CD14-positive monocyte (primary cell): ENCODE measurements at regions not wholly inside any gene's neighbourhood (a gene's known extent, or its start where the extent isn't known, plus 50 kb on each side); places are given as distances from the start of the nearest gene placed in this dataset.

ENCODE experiments used
- DNase-seq, 3 donors: peaks; one replicate each; pipeline ENCODE4 v3.0.0-alpha.2; 2011 to 2022
- H2AFZ ChIP-seq: 2 replicates; pipeline ENCODE4 v1.6.0; 2012; ENCODE audit warnings: mild to moderate bottlenecking, low read depth, low read length, inconsistent platforms; ENCODE audit not compliant: insufficient read depth, poor library complexity, severe bottlenecking
- H3K27ac ChIP-seq, 2 donors: 1 replicate in 1 of 2; 2 replicates in 1 of 2; pipeline ENCODE4 v1.5.1; 2012 to 2013; ENCODE audit warnings: low read length in 2 of 2, control low read depth in 1 of 2, inconsistent platforms in 1 of 2, low read depth in 1 of 2, mild to moderate bottlenecking in 1 of 2
- H3K27me3 ChIP-seq, 2 donors: one replicate each; pipeline versions ENCODE4 v1.6.0 to v1.6.1; 2011 to 2013; ENCODE audit warnings: low read length in 2 of 2; ENCODE audit not compliant: control insufficient read depth in 2 of 2, insufficient read depth in 2 of 2
- H3K36me3 ChIP-seq, 2 donors: replicated peaks in 1 of 2; 1 replicate in 1 of 2; 2 replicates in 1 of 2; pipeline versions ENCODE4 v1.5.1 to v1.6.1; 2012 to 2013; ENCODE audit warnings: low read length in 2 of 2, control low read depth in 1 of 2, inconsistent platforms in 1 of 2, mild to moderate bottlenecking in 1 of 2; ENCODE audit not compliant: insufficient read depth in 2 of 2, control insufficient read depth in 1 of 2
- H3K4me1 ChIP-seq, 2 donors: 1 replicate in 1 of 2; 2 replicates in 1 of 2; pipeline versions ENCODE4 v1.5.1 to v1.6.1; 2012 to 2013; ENCODE audit warnings: low read length in 2 of 2, control low read depth in 1 of 2, inconsistent platforms in 1 of 2, mild to moderate bottlenecking in 1 of 2, moderate library complexity in 1 of 2; ENCODE audit not compliant: insufficient read depth in 2 of 2, control insufficient read depth in 1 of 2
- H3K4me2 ChIP-seq: replicated peaks from 2 replicates; pipeline ENCODE3; 2012; ENCODE audit warnings: low read length, moderate library complexity, mild to moderate bottlenecking; ENCODE audit not compliant: poor library complexity, severe bottlenecking; ENCODE audit errors: extremely low read depth
- H3K4me3 ChIP-seq, 3 experiments: fragments of 200-600 bp in 1 of 3; sonication (generic) in 1 of 3; replicated peaks in 1 of 3; 1 replicate in 2 of 3; 2 replicates in 1 of 3; pipeline ENCODE4 v1.5.1; 2011 to 2013; ENCODE audit warnings: low read length in 3 of 3, mild to moderate bottlenecking in 3 of 3, control low read depth in 2 of 3, low read depth in 2 of 3, inconsistent platforms in 1 of 3, moderate library complexity in 1 of 3
- H3K79me2 ChIP-seq: 2 replicates; pipeline ENCODE4 v1.6.0; 2012; ENCODE audit warnings: mild to moderate bottlenecking, control low read depth, inconsistent platforms, low read length, moderate library complexity; ENCODE audit not compliant: insufficient read depth
- H3K9ac ChIP-seq: 2 replicates; pipeline ENCODE4 v1.6.0; 2017; ENCODE audit warnings: low read length, mild to moderate bottlenecking; ENCODE audit not compliant: insufficient read depth, poor library complexity, severe bottlenecking
- H3K9me3 ChIP-seq, 2 donors: replicated peaks in 1 of 2; 1 replicate in 1 of 2; 2 replicates in 1 of 2; pipeline versions ENCODE4 v1.5.1 to v1.6.1; 2012 to 2013; ENCODE audit warnings: low read length in 2 of 2, control low read depth in 1 of 2; ENCODE audit not compliant: control insufficient read depth in 1 of 2, insufficient read depth in 1 of 2
- H4K20me1 ChIP-seq: 2 replicates; pipeline ENCODE4 v1.6.0; 2012; ENCODE audit warnings: mild to moderate bottlenecking, low read length, control low read depth, moderate library complexity; ENCODE audit not compliant: insufficient read depth
- H3K27ac Mint-ChIP-seq, 7 donors: one replicate each; pipeline ENCODE4 v1.8.0; 2020; ENCODE audit warnings: mild to moderate bottlenecking in 7 of 7, mixed read lengths in 7 of 7, moderate library complexity in 6 of 7, inconsistent platforms in 2 of 7
- H3K27me3 Mint-ChIP-seq, 3 donors: one replicate each; pipeline ENCODE4 v1.8.0; 2021 to 2022; ENCODE audit warnings: low read depth in 3 of 3, mild to moderate bottlenecking in 3 of 3, mixed read lengths in 3 of 3, moderate library complexity in 3 of 3, inconsistent platforms in 1 of 3
- H3K36me3 Mint-ChIP-seq, 2 donors: one replicate each; pipeline ENCODE4 v1.8.0; 2020; ENCODE audit warnings: mixed read lengths in 2 of 2, inconsistent platforms in 1 of 2, mild to moderate bottlenecking in 1 of 2
- H3K4me1 Mint-ChIP-seq: one replicate; pipeline ENCODE4 v1.8.0; 2020; ENCODE audit warnings: mild to moderate bottlenecking, mixed read lengths
- H3K4me3 Mint-ChIP-seq, 2 donors: one replicate each; pipeline ENCODE4 v1.8.0; 2020; ENCODE audit warnings: mild to moderate bottlenecking in 2 of 2, mixed read lengths in 2 of 2, moderate library complexity in 1 of 2
- H3K9me3 Mint-ChIP-seq, 7 donors: one replicate each; pipeline ENCODE4 v1.8.0; 2020 to 2022; ENCODE audit warnings: mixed read lengths in 7 of 7, mild to moderate bottlenecking in 6 of 7, moderate library complexity in 6 of 7, inconsistent platforms in 2 of 7
- CTCF ChIP-seq: fragments of 200-600 bp; IDR thresholded peaks from one replicate; pipeline ENCODE4 v1.8.0; 2022; ENCODE audit warnings: antibody characterized with exemption, mild to moderate bottlenecking
- WGBS: methylation state at CpG from one replicate; pipeline ENCODE4 v1.1.5; 2013; ENCODE audit warnings: missing lambda C conversion rate; ENCODE audit not compliant: insufficient coverage; 5-methylcytosine and 5-hydroxymethylcytosine counted together
- intact Hi-C, 2 donors: fragments of 100-400 bp; cut with micrococcal nuclease; formaldehyde crosslinking; loops; one replicate each; pipeline versions ENCODE4 v1.15.0 to v1.15.1; 2023

DNA sequence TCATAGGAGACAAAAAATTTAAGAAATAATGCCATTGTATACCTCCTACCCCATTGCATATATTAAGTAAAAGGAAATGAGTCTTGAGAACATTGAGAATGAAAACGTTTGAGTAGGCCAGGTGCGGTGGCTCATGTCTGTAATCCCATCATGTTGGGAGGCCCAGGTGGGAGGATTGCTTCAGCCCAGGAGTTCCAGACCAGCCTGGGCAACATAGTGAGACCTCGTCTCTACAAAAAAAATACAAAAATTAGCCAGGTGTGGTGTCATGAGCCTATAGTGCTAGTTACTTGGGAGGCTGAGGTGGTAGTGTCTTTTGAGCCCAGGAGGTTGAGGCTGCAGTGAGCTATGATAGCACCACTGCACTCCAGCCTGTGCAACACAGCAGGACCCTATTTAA lies 107.7 kb upstream of the MGAT5 start:
- Histone ChIP-seq H3K36me3 (peaks cover 0 to 6% of the 10 kb centered on the region in 2 donors), H3K4me2 (no peak overlapping the region), H3K4me3 (no peak overlapping the region), H4K20me1 (peaks cover 54% of the 10 kb centered on the region), H3K9ac (no peak overlapping the region), H2AFZ (no peak overlapping the region), H3K4me1 (peaks cover under 1 to 4% of the 10 kb centered on the region in 2 donors), H3K9me3 (no peaks in the 10 kb centered on the region), H3K27me3 (no peaks in the 10 kb centered on the region), H3K79me2 (peaks cover 67% of the 10 kb centered on the region), H3K27ac (no peak overlapping the region)
- Mint-ChIP-seq H3K27me3 (peaks cover 0 to 3% (median 0%) of the 10 kb centered on the region in 3 donors), H3K4me3 (no peak overlapping the region), H3K36me3 (peaks cover 11 to 22% of the 10 kb centered on the region in 2 donors), H3K9me3 (no peaks in the 10 kb centered on the region), H3K27ac (no peak overlapping the region), H3K4me1 (peaks cover 29% of the 10 kb centered on the region)
- 50% methylated on average over 2 of the region's 3 CpGs for WGBS
- intact Hi-C loops: no loop called here
- DNase-seq: no peak
- TF ChIP-seq CTCF: no peak

DNA sequence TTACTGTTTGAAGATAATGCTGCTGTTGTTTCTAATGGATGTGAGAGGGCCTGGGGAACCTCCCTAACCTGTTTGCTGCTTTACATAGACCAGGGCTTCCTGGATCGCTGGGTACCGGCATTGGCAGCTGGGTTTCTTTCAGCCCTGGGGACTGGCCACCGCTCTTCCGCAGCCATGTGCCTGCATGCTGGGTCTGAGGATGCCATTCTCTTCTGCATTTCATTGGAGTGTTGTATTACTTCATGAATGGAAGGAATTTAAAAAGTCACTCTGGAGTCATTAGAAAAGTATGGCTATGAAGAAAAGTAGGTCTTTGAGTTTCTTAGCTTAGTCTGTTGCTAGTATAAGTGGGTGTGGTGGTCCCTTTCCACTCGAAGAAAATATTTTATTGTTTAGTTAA lies 107.3 kb upstream of the MGAT5 start:
- peaks cover 0 to 3% (median 0%) of the 10 kb centered on the region in 3 donors for H3K27me3 Mint-ChIP-seq
- no peaks in the 10 kb centered on the region for H3K9me3 ChIP-seq
- no peak overlapping the region for H3K4me3 Mint-ChIP-seq

More for the DNA sequence above, 107.3 kb upstream of the MGAT5 start:
- Histone ChIP-seq H3K79me2 (peaks cover 65% of the 10 kb centered on the region), H3K36me3 (peaks cover 0 to 6% of the 10 kb centered on the region in 2 donors), H2AFZ (no peak overlapping the region), H3K27ac (no peak overlapping the region), H3K4me3 (no peak overlapping the region), H3K4me1 (peaks cover 0 to 3% of the 10 kb centered on the region in 2 donors), H4K20me1 (peaks cover 52% of the 10 kb centered on the region), H3K4me2 (no peak overlapping the region), H3K9ac (no peak overlapping the region), H3K27me3 (no peaks in the 10 kb centered on the region)
- DNase-seq: no peak
- H3K4me1 Mint-ChIP-seq: peaks cover 25% of the 10 kb centered on the region
- WGBS: 100% methylated on average over 4 of the region's 5 CpGs
- H3K36me3 Mint-ChIP-seq: peaks cover 14 to 22% of the 10 kb centered on the region in 2 donors
- peak overlapping the region in 2 of 7 donors; percentile 6 to 42 for H3K27ac Mint-ChIP-seq
- intact Hi-C loops: no loop called here
- TF ChIP-seq CTCF: no peak
- H3K9me3 Mint-ChIP-seq: peaks cover 0 to 4% (median 0%) of the 10 kb centered on the region in 7 donors
